ENCODE measurements at regions not wholly inside any gene's neighbourhood (a gene's known extent, or its start where the extent isn't known, plus 50 kb on each side); places are given as distances from the start of the nearest gene placed in this dataset.

DNA sequence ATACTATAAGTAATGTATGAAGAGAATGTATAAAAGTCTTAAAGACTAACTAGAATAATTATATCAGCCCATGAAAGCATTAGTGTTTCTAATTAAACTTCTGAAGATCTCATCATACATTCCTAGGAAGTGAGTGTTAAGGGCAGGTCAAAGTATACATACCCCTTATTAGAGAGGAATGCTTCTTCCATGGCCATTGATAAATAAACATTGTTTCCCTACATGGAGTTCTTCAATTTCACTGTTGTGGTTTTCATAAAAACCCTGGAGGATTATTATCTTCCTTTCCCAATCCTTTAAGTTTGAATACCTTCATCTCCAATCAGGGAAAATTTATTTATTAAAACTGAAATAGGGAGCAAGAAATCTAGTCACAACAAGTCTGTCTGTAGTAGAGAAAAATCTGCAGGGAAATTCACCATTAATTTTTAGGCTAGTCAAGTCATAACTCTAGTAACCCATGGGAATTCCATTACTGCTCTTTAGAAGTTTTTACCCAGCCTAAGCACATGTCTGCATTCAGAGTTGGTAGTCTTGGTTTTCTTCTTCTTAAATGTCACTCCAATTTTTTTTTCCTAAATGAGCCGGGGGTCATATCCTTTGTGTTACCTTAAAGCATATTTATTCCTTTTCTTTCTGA lies 147.0 kb downstream of the TNFSF18 start:
- no TSS peak for BruUV-seq (replicated peaks)
- Histone ChIP-seq H3K36me3 (ENCODE audit: low read depth) (no peaks in the 10 kb centered on the region), H3K4me2 (no peak overlapping the region), H3K9me3 (ENCODE audit: insufficient read depth, low read depth) (peaks cover 16% of the 10 kb centered on the region), H2AFZ (no peak overlapping the region), H4K20me1 (ENCODE audit: insufficient read depth) (no peaks in the 10 kb centered on the region), H3K27ac (no peak overlapping the region), H3K4me3 (no peak overlapping the region), H3K79me2 (ENCODE audit: low read depth) (no peaks in the 10 kb centered on the region), H3F3A (ENCODE audit: insufficient read depth, low read depth) (no peaks in the 10 kb centered on the region), H3K4me1 (replicated peaks; ENCODE audit: insufficient read depth) (peaks cover 23% of the 10 kb centered on the region), H3K27me3 (ENCODE audit: insufficient read depth, low read depth) (no peaks in the 10 kb centered on the region), H3K9me2 (ENCODE audit: insufficient read depth) (no peaks in the 10 kb centered on the region)
- ChIA-PET POLR2A (ENCODE audit: unreplicated experiment) (no interaction called here), CTCF (no interaction called here)
- intact Hi-C loops (cut with micrococcal nuclease; ENCODE audit: unreplicated experiment): no loop called here
- peak in 1 of 2 experiments; percentile 56 for DNase-seq
- no peak for TF ChIP-seq CTCF (conservative IDR thresholded peaks at IDR 0.05)
- TF ChIP-seq EZH2 (IDR thresholded peaks at IDR 0.05; ENCODE audit: low read depth): no peak

- Histone ChIP-seq H4K20me1 (ENCODE audit: insufficient read depth) (no peaks in the 10 kb centered on the region), H3K4me3 (no peak overlapping the region), H3K4me2 (no peak overlapping the region), H2AFZ (no peak overlapping the region), H3K36me3 (ENCODE audit: low read depth) (no peaks in the 10 kb centered on the region), H3K9me3 (ENCODE audit: insufficient read depth, low read depth) (peaks cover 16% of the 10 kb centered on the region), H3K27me3 (ENCODE audit: insufficient read depth, low read depth) (no peaks in the 10 kb centered on the region), H3K79me2 (ENCODE audit: low read depth) (no peaks in the 10 kb centered on the region), H3F3A (ENCODE audit: insufficient read depth, low read depth) (no peaks in the 10 kb centered on the region), H3K27ac (no peak overlapping the region), H3K9me2 (ENCODE audit: insufficient read depth) (no peaks in the 10 kb centered on the region), H3K4me1 (replicated peaks; ENCODE audit: insufficient read depth) (peaks cover 23% of the 10 kb centered on the region)
- no TSS peak for BruUV-seq (replicated peaks)
- no peak for DNase-seq
- TF ChIP-seq CTCF (conservative IDR thresholded peaks at IDR 0.05) (no peak), EZH2 (IDR thresholded peaks at IDR 0.05; ENCODE audit: low read depth) (no peak)
- POLR2A ChIA-PET (ENCODE audit: unreplicated experiment): interaction anchor here (0.7 kb wide), 1 partner anchor 64 kb away, joined by 5 read pairs; no protein-coding TSS in a partner anchor
- intact Hi-C loops (cut with micrococcal nuclease; ENCODE audit: unreplicated experiment): no loop called here
- CTCF ChIA-PET: interaction anchor here (0.6 kb wide), 1 partner anchor 10 kb away, joined by 3 read pairs; no protein-coding TSS in a partner anchor
These were observed 145.3 kb downstream of the TNFSF18 start for GRCh38 chr1:172905452-172905851.

DNA sequence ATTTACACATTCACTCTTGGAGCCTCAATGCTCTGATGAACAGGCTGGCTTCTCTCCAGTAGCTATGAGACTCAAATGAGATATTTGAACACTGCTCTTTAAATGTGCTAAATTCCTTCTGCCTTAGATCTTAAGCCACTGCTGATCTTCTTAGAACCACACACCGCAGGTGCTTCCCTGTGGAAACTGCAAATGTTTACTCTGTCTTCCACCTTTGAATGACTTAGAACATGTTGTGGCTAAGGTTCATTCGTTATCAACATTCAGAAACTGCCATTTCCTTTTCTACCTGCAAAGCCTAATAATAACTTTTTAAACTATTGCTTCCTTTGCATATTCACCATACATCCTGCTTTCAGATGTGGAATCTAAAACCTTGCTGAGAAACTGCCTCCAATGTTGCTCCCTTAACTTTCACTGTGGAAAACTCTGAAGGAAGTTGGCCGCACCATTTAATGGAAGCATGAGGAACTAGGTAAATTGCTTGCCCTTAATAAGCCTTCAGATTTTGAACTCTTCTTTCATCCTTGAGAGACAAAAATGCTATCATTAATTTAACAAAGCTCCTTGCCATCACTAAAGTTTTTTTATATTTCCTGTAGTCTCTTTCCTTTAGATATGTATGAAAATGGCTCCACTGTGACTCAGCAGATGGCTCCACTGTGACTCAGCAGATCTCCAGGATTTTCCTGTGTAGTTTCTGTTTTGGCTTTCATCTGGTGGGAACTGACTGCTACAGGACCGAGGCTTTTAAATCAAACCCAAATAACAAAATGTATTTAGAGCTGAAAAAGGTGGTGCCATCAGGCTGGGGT lies 143.8 kb downstream of the TNFSF18 start:
- ChIA-PET POLR2A (ENCODE audit: unreplicated experiment) (interaction anchor here (0.7 kb wide), 1 partner anchor 13 kb away, joined by 7 read pairs; no protein-coding TSS in a partner anchor), CTCF (no interaction called here)
- Histone ChIP-seq H3K9me2 (ENCODE audit: insufficient read depth) (no peaks in the 10 kb centered on the region), H3K36me3 (ENCODE audit: low read depth) (no peaks in the 10 kb centered on the region), H3K9me3 (ENCODE audit: insufficient read depth, low read depth) (peaks cover 16% of the 10 kb centered on the region), H3K4me2 (no peak overlapping the region), H3K4me3 (no peak overlapping the region), H3K4me1 (replicated peaks; ENCODE audit: insufficient read depth) (peaks cover 23% of the 10 kb centered on the region), H3K27me3 (ENCODE audit: insufficient read depth, low read depth) (no peaks in the 10 kb centered on the region), H2AFZ (0 out of 2 replicates have a peak overlapping the region, but pooled peaks have one; percentile 8), H3K79me2 (ENCODE audit: low read depth) (no peaks in the 10 kb centered on the region), H3F3A (ENCODE audit: insufficient read depth, low read depth) (no peaks in the 10 kb centered on the region), H4K20me1 (ENCODE audit: insufficient read depth) (no peaks in the 10 kb centered on the region), H3K27ac (peak overlapping the region; percentile 19; the same call in 1 of the 2 replicates)
- intact Hi-C loops (cut with micrococcal nuclease; ENCODE audit: unreplicated experiment): no loop called here
- no peak for TF ChIP-seq CTCF (conservative IDR thresholded peaks at IDR 0.05)
- TF ChIP-seq EZH2 (IDR thresholded peaks at IDR 0.05; ENCODE audit: low read depth): no peak
- DNase-seq: no peak
- no TSS peak for BruUV-seq (replicated peaks)
